Coronary artery (tissue), 2 donors: ENCODE measurements at regions not wholly inside any gene's neighbourhood (a gene's known extent, or its start where the extent isn't known, plus 50 kb on each side); places are given as distances from the start of the nearest gene placed in this dataset.

Source experiments
- DNase-seq: peaks from one replicate; pipeline ENCODE4 v3.0.0-alpha.2; 2017; ENCODE audit warnings: low spot score
- H3K27ac ChIP-seq, 2 donors: fragments of 200-600 bp; sonication (generic); one replicate each; pipeline ENCODE4 v1.5.1; 2016 to 2019
- H3K4me3 ChIP-seq: fragments of 200-600 bp; sonication (generic); 2 replicates; pipeline ENCODE4 v1.5.1; 2016; ENCODE audit warnings: mild to moderate bottlenecking, moderate library complexity
- TF ChIP-seq, protein P1 (sequence below): fragments of 200-600 bp; sonication (generic); IDR thresholded peaks from one replicate; pipeline ENCODE4 v1.5.1; 2019; ENCODE audit warnings: antibody characterized with exemption

- DNase-seq = no peak
- no peak overlapping the region for H3K27ac ChIP-seq
- H3K4me3 ChIP-seq = no peak overlapping the region
- TF ChIP-seq, protein P1, sequence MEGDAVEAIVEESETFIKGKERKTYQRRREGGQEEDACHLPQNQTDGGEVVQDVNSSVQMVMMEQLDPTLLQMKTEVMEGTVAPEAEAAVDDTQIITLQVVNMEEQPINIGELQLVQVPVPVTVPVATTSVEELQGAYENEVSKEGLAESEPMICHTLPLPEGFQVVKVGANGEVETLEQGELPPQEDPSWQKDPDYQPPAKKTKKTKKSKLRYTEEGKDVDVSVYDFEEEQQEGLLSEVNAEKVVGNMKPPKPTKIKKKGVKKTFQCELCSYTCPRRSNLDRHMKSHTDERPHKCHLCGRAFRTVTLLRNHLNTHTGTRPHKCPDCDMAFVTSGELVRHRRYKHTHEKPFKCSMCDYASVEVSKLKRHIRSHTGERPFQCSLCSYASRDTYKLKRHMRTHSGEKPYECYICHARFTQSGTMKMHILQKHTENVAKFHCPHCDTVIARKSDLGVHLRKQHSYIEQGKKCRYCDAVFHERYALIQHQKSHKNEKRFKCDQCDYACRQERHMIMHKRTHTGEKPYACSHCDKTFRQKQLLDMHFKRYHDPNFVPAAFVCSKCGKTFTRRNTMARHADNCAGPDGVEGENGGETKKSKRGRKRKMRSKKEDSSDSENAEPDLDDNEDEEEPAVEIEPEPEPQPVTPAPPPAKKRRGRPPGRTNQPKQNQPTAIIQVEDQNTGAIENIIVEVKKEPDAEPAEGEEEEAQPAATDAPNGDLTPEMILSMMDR = no peak
Measured at GRCh38 chr13:76656500-76656899, 229.7 kb downstream of the KCTD12 start.

DNA sequence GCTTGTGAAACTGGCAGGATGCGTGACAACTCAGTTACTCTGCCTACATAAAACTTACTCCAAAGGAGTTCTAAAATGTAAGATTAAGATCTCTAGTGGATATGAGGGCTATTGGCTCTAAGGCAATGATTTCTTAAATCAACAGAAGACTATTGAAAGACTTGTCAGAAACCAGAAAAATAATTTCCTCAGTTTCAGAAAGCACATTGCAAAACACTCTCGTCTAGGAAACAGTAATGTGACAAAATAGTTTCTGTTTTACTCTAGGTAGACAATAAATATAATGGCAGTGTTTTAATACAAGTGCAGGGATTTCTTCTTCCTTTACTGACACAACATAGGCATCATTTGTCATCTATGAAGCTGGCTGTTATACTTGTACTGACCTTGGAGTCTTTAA, 230.1 kb downstream of the KCTD12 start:
- no peak overlapping the region for H3K4me3 ChIP-seq
- H3K27ac ChIP-seq = no peak overlapping the region
- DNase-seq = no peak
- TF ChIP-seq, protein P1 = no peak

GRCh38 chr13:76654263-76654662, 231.9 kb downstream of the KCTD12 start:
- TF ChIP-seq, protein P1 = no peak
- H3K27ac ChIP-seq = no peak overlapping the region
- H3K4me3 ChIP-seq = no peak overlapping the region
- DNase-seq = no peak

GRCh38 chr13:76651286-76651685, 234.9 kb downstream of the KCTD12 start:
- Histone ChIP-seq H3K27ac (no peak overlapping the region), H3K4me3 (no peak overlapping the region)
- TF ChIP-seq, protein P1 = no peak
- no peak for DNase-seq

DNA sequence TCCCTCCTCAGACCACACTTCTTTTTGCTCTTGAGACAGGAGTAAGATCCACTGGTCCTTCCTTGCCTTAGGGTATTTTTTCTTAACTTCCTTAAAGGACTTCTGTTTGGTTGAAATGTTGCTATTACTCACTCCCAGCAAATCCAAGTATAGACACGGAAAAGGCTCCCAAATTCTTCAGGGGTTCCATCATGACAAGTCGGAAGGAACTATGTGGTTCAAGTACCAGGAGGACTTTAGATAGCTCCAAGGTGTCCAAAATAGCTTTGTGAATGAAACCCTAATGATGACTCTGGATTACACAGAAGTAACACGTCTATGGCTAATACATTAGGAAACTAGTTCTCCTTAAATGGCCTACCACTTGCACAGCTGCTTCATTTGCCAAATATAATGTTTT, 238.7 kb downstream of the KCTD12 start:
- Histone ChIP-seq H3K27ac (no peak overlapping the region), H3K4me3 (no peak overlapping the region)
- DNase-seq = no peak
- TF ChIP-seq, protein P1 = no peak

GRCh38 chr13:76646946-76647345, 239.3 kb downstream of the KCTD12 start:
- TF ChIP-seq, protein P1 = no peak
- DNase-seq = no peak
- Histone ChIP-seq H3K4me3 (no peak overlapping the region), H3K27ac (no peak overlapping the region)

GRCh38 chr13:76645632-76646031, 240.6 kb downstream of the KCTD12 start:
- Histone ChIP-seq H3K4me3 (no peak overlapping the region), H3K27ac (no peak overlapping the region)
- TF ChIP-seq, protein P1 = no peak
- no peak for DNase-seq
